GM21381 (cell line): ENCODE measurements at regions not wholly inside any gene's neighbourhood (a gene's known extent, or its start where the extent isn't known, plus 50 kb on each side); places are given as distances from the start of the nearest gene placed in this dataset.

Source experiments
- ATAC-seq: cut with Tn5 transposase; IDR thresholded peaks from one replicate; pipeline ENCODE4 v1.9.1; 2021; ENCODE audit warnings: mild to moderate bottlenecking, moderate library complexity; ENCODE audit not compliant: unreplicated experiment

GRCh38 chr14:29446971-29447370 lies 480.7 kb downstream of the PRKD1 start:
- no peak for ATAC-seq

- ATAC-seq = no peak
Observed at GRCh38 chr14:29451941-29452340, 475.7 kb downstream of the PRKD1 start.

GRCh38 chr14:29453045-29453444 lies 474.6 kb downstream of the PRKD1 start:
- ATAC-seq = no peak

GRCh38 chr14:29454026-29454693 lies 473.5 kb downstream of the PRKD1 start:
- ATAC-seq = no peak

GRCh38 chr14:29458547-29458946 lies 469.1 kb downstream of the PRKD1 start:
- ATAC-seq = no peak

GRCh38 chr14:29459531-29459930 lies 468.1 kb downstream of the PRKD1 start:
- no peak for ATAC-seq

- no peak for ATAC-seq
Observed at GRCh38 chr14:29459969-29460560, 467.6 kb downstream of the PRKD1 start.

GRCh38 chr14:29461101-29461500 lies 466.5 kb downstream of the PRKD1 start:
- no peak for ATAC-seq

GRCh38 chr14:29461506-29461905 lies 466.1 kb downstream of the PRKD1 start:
- ATAC-seq = no peak

GRCh38 chr14:29462321-29462720 lies 465.3 kb downstream of the PRKD1 start:
- no peak for ATAC-seq

- no peak for ATAC-seq
Observed at GRCh38 chr14:29462772-29463171, 464.9 kb downstream of the PRKD1 start.

- no peak for ATAC-seq
Observed at GRCh38 chr14:29463727-29464395, 463.8 kb downstream of the PRKD1 start.

- no peak for ATAC-seq
Observed at GRCh38 chr14:29465095-29465494, 462.6 kb downstream of the PRKD1 start.

- ATAC-seq = no peak
Observed at GRCh38 chr14:29475641-29476040, 452.0 kb downstream of the PRKD1 start.

- ATAC-seq = no peak
Observed at GRCh38 chr14:29486132-29486531, 441.5 kb downstream of the PRKD1 start.

- ATAC-seq = no peak
Observed at GRCh38 chr14:29489911-29490425, 437.7 kb downstream of the PRKD1 start.

GRCh38 chr14:29493849-29494248 lies 433.8 kb downstream of the PRKD1 start:
- ATAC-seq = no peak

GRCh38 chr14:29494312-29494711 lies 433.3 kb downstream of the PRKD1 start:
- no peak for ATAC-seq

GRCh38 chr14:29503903-29504302 lies 423.7 kb downstream of the PRKD1 start:
- ATAC-seq = no peak

- no peak for ATAC-seq
Observed at GRCh38 chr14:29518335-29518734, 409.3 kb downstream of the PRKD1 start.

GRCh38 chr14:29521526-29522137 lies 406.0 kb downstream of the PRKD1 start:
- ATAC-seq = no peak
